GM21390 (cell line): ENCODE measurements at regions not wholly inside any gene's neighbourhood (a gene's known extent, or its start where the extent isn't known, plus 50 kb on each side); places are given as distances from the start of the nearest gene placed in this dataset.
"Not testable (repeated sequence)": the region's sequence is repeated elsewhere in the genome, so short reads cannot be mapped to it uniquely, and the experiment has no call there.

Source experiments
- ATAC-seq: cut with Tn5 transposase; IDR thresholded peaks from one replicate; pipeline ENCODE4 v1.9.1; 2021; ENCODE audit not compliant: unreplicated experiment

- no peak for ATAC-seq
Observed at GRCh38 chr5:167920589-167920988, 370.9 kb upstream of the WWC1 start.

GRCh38 chr5:167921796-167922195 is 369.6 kb upstream of the WWC1 start:
- ATAC-seq, result no peak

- no peak for ATAC-seq
Observed at GRCh38 chr5:167923396-167923795, 368.0 kb upstream of the WWC1 start.

GRCh38 chr5:167929841-167930240 is 361.6 kb upstream of the WWC1 start:
- no peak for ATAC-seq

- no peak for ATAC-seq
Observed at GRCh38 chr5:167934551-167934971, 356.9 kb upstream of the WWC1 start.

GRCh38 chr5:167936022-167936421 is 355.4 kb upstream of the WWC1 start:
- ATAC-seq, result no peak

GRCh38 chr5:167936944-167937634 is 354.4 kb upstream of the WWC1 start:
- ATAC-seq, result no peak

GRCh38 chr5:167937635-167937998 is 353.8 kb upstream of the WWC1 start:
- ATAC-seq, result no peak

GRCh38 chr5:167939686-167940085 is 351.8 kb upstream of the WWC1 start:
- no peak for ATAC-seq

- ATAC-seq, result no peak
Observed at GRCh38 chr5:167940911-167941310, 350.5 kb upstream of the WWC1 start.

GRCh38 chr5:167941556-167941955 is 349.9 kb upstream of the WWC1 start:
- not testable (repeated sequence) for ATAC-seq

- ATAC-seq, result no peak
Observed at GRCh38 chr5:167943343-167943742, 348.1 kb upstream of the WWC1 start.

GRCh38 chr5:167944121-167944852 is 347.2 kb upstream of the WWC1 start:
- ATAC-seq, result no peak

- no peak for ATAC-seq
Observed at GRCh38 chr5:167945542-167946384, 345.7 kb upstream of the WWC1 start.

- no peak for ATAC-seq
Observed at GRCh38 chr5:167947306-167947705, 344.1 kb upstream of the WWC1 start.

- ATAC-seq, result no peak
Observed at GRCh38 chr5:167948251-167948650, 343.2 kb upstream of the WWC1 start.

- no peak for ATAC-seq
Observed at GRCh38 chr5:167949435-167949834, 342.0 kb upstream of the WWC1 start.

- ATAC-seq, result no peak
Observed at GRCh38 chr5:167950126-167950721, 341.2 kb upstream of the WWC1 start.

GRCh38 chr5:167951116-167951515 is 340.3 kb upstream of the WWC1 start:
- ATAC-seq, result no peak

- ATAC-seq, result no peak
Observed at GRCh38 chr5:167952278-167952995, 339.0 kb upstream of the WWC1 start.
